Coronary artery (tissue), 2 donors: ENCODE measurements at regions not wholly inside any gene's neighbourhood (a gene's known extent, or its start where the extent isn't known, plus 50 kb on each side); places are given as distances from the start of the nearest gene placed in this dataset.
"Not testable (repeated sequence)": the region's sequence is repeated elsewhere in the genome, so short reads cannot be mapped to it uniquely, and the experiment has no call there.

Source experiments
- DNase-seq: peaks from one replicate; pipeline ENCODE4 v3.0.0-alpha.2; 2017; ENCODE audit warnings: low spot score
- H3K27ac ChIP-seq, 2 donors: fragments of 200-600 bp; sonication (generic); one replicate each; pipeline ENCODE4 v1.5.1; 2016 to 2019
- H3K4me3 ChIP-seq: fragments of 200-600 bp; sonication (generic); 2 replicates; pipeline ENCODE4 v1.5.1; 2016; ENCODE audit warnings: mild to moderate bottlenecking, moderate library complexity
- CTCF ChIP-seq: fragments of 200-600 bp; sonication (generic); IDR thresholded peaks from one replicate; pipeline ENCODE4 v1.5.1; 2019; ENCODE audit warnings: antibody characterized with exemption

DNA sequence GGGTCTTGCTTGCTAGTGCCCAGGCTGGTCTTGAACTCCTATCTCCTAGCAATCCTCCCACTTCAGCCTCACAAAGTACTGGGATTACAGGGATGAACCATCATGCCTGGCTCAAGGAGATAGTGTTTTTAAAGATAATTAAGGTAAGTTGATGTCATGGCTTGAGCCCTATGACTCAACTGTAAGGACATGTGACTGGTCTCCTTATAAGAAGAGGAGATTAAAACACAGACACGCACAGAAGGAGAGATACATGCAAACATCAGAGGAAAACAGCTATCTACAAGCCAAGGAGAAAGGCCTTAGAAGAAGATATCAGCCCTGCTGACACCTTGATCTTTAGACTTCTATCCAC lies 220.4 kb upstream of the GADL1 start:
- Histone ChIP-seq H3K4me3 (no peak overlapping the region), H3K27ac (no peak overlapping the region)
- TF ChIP-seq CTCF, result no peak
- no peak for DNase-seq

DNA sequence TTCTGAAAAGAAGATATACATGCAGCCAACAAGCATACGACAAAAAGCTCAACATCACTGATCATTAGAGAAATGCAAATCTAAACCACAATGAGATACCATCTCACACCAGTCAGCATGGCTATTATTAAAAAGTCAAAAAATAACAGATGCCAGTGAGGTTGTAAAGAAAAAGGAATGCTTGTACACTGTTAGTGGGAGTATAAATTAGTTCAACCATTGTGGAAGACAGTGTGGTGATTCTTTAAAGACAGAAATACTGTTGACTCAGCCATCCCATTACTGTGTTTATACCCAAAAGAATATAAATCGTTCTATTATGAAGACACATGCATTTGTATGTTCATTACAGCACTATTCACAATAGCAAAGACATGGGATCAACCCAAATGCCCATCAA lies 221.1 kb upstream of the GADL1 start:
- DNase-seq, H3K27ac ChIP-seq, H3K4me3 ChIP-seq: not testable (repeated sequence)

- H3K27ac ChIP-seq, result no peak overlapping the region
- TF ChIP-seq CTCF, result no peak
- DNase-seq, result no peak
- no peak overlapping the region for H3K4me3 ChIP-seq
These were observed 222.2 kb upstream of the GADL1 start for GRCh38 chr3:31116651-31117050.

DNA sequence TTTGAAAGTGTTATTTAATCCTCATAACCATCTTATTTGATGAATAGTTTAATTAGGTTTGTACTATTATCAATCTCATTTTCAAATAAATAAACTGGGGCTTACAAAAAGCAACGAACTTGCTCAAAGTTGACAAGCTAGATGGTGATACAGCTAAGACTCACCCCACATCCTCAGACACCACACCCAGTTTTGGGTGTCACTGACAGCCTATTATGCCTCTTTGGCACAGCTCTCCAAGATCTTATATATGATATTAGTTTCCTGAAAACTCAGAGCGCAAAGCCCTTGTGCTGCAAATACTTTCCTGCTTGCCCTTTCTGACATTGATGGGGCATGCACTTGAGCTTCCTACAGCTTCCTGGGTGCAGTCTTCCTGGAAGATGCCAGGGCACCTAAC lies 223.4 kb upstream of the GADL1 start:
- no peak for TF ChIP-seq CTCF
- DNase-seq, result no peak
- no peak overlapping the region for H3K27ac ChIP-seq

GRCh38 chr3:31124373-31124772 lies 229.9 kb upstream of the GADL1 start:
- no peak overlapping the region for H3K4me3 ChIP-seq
- no peak for DNase-seq
- no peak for TF ChIP-seq CTCF
- no peak overlapping the region for H3K27ac ChIP-seq

More for the DNA sequence above, 223.4 kb upstream of the GADL1 start:
- H3K4me3 ChIP-seq, result no peak overlapping the region

DNA sequence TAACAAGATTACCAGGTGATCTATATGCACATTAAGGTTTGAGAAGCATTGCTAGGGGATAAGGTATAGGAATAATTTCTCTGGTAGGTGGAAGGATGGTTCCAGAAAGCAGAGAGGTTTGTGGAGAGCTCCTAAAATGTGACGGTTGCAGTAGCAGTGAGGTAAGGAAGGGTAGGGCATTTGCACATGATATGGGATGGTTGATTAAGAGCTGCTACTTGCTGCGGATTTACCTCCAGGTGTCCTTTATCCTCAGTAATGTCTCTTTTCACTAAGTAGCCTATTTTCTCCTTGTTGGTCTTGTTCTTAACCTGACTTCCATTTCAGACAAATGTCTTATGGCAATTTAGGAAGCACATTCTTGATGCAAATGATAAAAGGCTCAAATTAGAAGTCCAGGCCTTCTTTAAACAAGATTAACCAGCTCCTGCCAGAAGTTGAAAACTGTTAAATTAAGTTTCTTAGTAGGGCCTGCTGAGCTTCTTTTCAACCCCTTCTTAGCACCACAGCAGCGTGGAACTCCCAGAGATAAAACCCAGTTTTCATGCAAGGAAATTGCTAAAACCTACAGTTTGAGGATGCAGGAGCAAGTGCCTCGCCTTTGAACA lies 231.1 kb upstream of the GADL1 start:
- Histone ChIP-seq H3K27ac (no peak overlapping the region), H3K4me3 (no peak overlapping the region)
- no peak for DNase-seq
- TF ChIP-seq CTCF, result no peak

DNA sequence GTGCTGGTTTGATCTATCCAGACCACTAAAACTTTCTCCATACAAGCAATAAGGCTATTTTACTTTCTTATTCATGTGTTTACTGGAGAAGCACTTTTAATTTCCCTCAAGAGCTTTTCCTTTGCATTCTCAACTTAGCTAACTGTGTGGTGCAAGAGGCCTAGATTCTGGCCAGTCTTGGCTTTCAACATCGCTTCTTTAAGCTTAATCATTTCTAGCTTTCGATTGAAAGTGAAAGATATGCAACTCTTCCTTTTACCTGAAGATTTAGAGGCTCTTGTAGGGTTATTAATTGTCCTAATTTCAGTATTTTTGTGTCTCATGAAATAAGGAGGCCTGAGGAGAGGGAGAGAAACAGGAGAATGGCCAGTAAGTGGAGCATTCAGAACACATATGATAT lies 234.8 kb upstream of the GADL1 start:
- Histone ChIP-seq H3K4me3 (no peak overlapping the region), H3K27ac (no peak overlapping the region)
- DNase-seq, result no peak
- TF ChIP-seq CTCF, result no peak
